OCI-LY1 (cell line): ENCODE measurements at regions not wholly inside any gene's neighbourhood (a gene's known extent, or its start where the extent isn't known, plus 50 kb on each side); places are given as distances from the start of the nearest gene placed in this dataset.

Experiments used
- EZH2 ChIP-seq: fragments of 200-600 bp; sonication (generic), shearing (Covaris generic); IDR thresholded peaks from 2 replicates; pipeline ENCODE4 v1.8.0; 2017; ENCODE audit warnings: borderline replicate concordance, mixed run types, mild to moderate bottlenecking, antibody characterized with exemption, low read length, moderate library complexity, mixed read lengths
- TF ChIP-seq, protein P1 (sequence below): fragments of 200-600 bp; sonication (generic), shearing (Covaris generic); IDR thresholded peaks from 2 replicates; pipeline ENCODE4 v1.5.1; 2017; ENCODE audit warnings: mild to moderate bottlenecking, antibody characterized with exemption, low read length, moderate library complexity, mixed read lengths

DNA sequence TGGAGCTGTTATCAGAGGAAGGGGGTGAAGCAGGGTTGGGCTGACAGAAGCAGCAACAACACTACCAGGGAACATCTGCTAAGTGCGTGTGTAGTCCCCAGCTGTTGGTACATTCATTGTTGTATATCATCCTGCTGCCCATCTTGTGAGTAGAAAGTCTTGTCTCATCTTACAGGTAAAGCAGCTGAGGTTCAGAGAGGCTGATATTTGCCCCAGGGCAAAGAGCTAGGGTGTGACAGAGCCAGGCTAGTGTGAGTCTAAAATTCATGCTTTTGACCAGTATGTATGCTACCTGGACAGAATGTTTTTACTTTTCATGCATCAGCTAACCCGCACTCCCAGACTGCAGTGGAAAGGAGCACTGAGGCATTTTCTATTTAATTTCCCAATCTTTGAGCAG is 221.6 kb downstream of the STK31 start:
- TF ChIP-seq, protein P1, sequence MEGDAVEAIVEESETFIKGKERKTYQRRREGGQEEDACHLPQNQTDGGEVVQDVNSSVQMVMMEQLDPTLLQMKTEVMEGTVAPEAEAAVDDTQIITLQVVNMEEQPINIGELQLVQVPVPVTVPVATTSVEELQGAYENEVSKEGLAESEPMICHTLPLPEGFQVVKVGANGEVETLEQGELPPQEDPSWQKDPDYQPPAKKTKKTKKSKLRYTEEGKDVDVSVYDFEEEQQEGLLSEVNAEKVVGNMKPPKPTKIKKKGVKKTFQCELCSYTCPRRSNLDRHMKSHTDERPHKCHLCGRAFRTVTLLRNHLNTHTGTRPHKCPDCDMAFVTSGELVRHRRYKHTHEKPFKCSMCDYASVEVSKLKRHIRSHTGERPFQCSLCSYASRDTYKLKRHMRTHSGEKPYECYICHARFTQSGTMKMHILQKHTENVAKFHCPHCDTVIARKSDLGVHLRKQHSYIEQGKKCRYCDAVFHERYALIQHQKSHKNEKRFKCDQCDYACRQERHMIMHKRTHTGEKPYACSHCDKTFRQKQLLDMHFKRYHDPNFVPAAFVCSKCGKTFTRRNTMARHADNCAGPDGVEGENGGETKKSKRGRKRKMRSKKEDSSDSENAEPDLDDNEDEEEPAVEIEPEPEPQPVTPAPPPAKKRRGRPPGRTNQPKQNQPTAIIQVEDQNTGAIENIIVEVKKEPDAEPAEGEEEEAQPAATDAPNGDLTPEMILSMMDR = no peak
- no peak for TF ChIP-seq EZH2
